GM23248 (cell line): ENCODE measurements at regions not wholly inside any gene's neighbourhood (a gene's known extent, or its start where the extent isn't known, plus 50 kb on each side); places are given as distances from the start of the nearest gene placed in this dataset.

ENCODE experiments used
- EZH2 ChIP-seq: fragments of 200-600 bp; sonication (generic); IDR thresholded peaks from 2 replicates; pipeline ENCODE4 v1.6.1; 2018; ENCODE audit warnings: antibody characterized with exemption, mild to moderate bottlenecking; ENCODE audit not compliant: insufficient read depth, poor library complexity, severe bottlenecking
- EZH2phosphoT487 ChIP-seq: fragments of 200-600 bp; sonication (generic); IDR thresholded peaks from 2 replicates; pipeline ENCODE4 v1.6.1; 2018; ENCODE audit warnings: antibody characterized with exemption, moderate library complexity, mild to moderate bottlenecking, low read depth; ENCODE audit not compliant: insufficient read depth

GRCh38 chr7:17672783-17673182 lies 267.5 kb downstream of the SNX13 start:
- TF ChIP-seq EZH2 (no peak), EZH2phosphoT487 (no peak)
